A549 (cell line): ENCODE measurements at regions not wholly inside any gene's neighbourhood (a gene's known extent, or its start where the extent isn't known, plus 50 kb on each side); places are given as distances from the start of the nearest gene placed in this dataset.

Experiments
- CTCF ChIP-seq: fragments of >200 bp; sonication (Bioruptor Twin); formaldehyde crosslinking; IDR thresholded peaks from 3 replicates; pipeline ENCODE4 v1.5.1; 2016
- HDAC2 ChIP-seq: fragments of 200-600 bp; sonication (generic); IDR thresholded peaks from 2 replicates; pipeline ENCODE4 v1.6.1; 2016
- JUN ChIP-seq, 2 experiments: fragments of >200 bp; sonication (Bioruptor Twin); formaldehyde crosslinking; IDR thresholded peaks; 2 replicates in 1 of 2; 3 replicates in 1 of 2; pipeline ENCODE4 v1.6.1; 2016 to 2017
- MYC ChIP-seq: IDR thresholded peaks from 2 replicates; pipeline ENCODE4 v1.6.1; 2012; ENCODE audit warnings: mild to moderate bottlenecking, inconsistent platforms, low read length, improper control_type of control experiment, borderline replicate concordance
- POLR2A ChIP-seq: IDR thresholded peaks from 2 replicates; pipeline ENCODE4 v1.6.1; 2012; ENCODE audit warnings: mild to moderate bottlenecking, low read length
- REST ChIP-seq: fragments of 200-600 bp; sonication (generic); IDR thresholded peaks from 2 replicates; pipeline ENCODE4 v1.6.1; 2016; ENCODE audit warnings: antibody characterized with exemption, mild to moderate bottlenecking, moderate library complexity
- TP53 ChIP-seq: fragments of 250-450 bp; sonication (Bioruptor Pico); IDR thresholded peaks from 2 replicates; pipeline ENCODE4 v1.5.0; 2021; ENCODE audit warnings: mild to moderate bottlenecking, moderate library complexity

DNA sequence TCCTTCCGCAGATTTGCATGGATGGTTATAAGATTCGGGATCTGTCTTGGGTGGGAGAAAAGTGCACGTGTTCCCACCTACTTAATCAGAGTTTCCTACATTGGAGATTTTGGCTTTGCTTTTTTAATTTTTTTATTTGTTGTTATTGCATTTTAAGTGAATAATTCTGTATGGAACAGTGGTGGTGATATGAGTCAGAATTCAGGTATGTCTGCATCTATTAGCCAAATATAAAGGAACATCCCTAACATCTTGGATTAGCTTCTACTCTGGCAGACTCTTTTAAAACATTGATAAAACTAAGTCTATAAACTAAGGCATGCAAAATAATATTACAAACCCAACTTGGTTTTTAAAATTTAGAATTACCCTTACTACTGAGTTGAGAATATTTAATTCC lies 659.8 kb upstream of the EPHA5 start:
- TF ChIP-seq JUN (IDR thresholded peaks at IDR 0.05) (no peak), HDAC2 (no peak), TP53 (CRISPR knock-in tag) (no peak), REST (no peak), CTCF (no peak), POLR2A (no peak), MYC (no peak)
